Activated CD4-positive, CD25-positive, alpha-beta regulatory T cell treated with anti-CD3 and anti-CD28 coated beads, Interleukin-2, amount 50 U/mL, for 72 hours (primary cell): ENCODE measurements at regions not wholly inside any gene's neighbourhood (a gene's known extent, or its start where the extent isn't known, plus 50 kb on each side); places are given as distances from the start of the nearest gene placed in this dataset.
"Not testable (repeated sequence)": the region's sequence is repeated elsewhere in the genome, so short reads cannot be mapped to it uniquely, and the experiment has no call there.

ENCODE experiments used
- DNase-seq: peaks from one replicate; pipeline ENCODE4 v3.0.0; 2021

DNA sequence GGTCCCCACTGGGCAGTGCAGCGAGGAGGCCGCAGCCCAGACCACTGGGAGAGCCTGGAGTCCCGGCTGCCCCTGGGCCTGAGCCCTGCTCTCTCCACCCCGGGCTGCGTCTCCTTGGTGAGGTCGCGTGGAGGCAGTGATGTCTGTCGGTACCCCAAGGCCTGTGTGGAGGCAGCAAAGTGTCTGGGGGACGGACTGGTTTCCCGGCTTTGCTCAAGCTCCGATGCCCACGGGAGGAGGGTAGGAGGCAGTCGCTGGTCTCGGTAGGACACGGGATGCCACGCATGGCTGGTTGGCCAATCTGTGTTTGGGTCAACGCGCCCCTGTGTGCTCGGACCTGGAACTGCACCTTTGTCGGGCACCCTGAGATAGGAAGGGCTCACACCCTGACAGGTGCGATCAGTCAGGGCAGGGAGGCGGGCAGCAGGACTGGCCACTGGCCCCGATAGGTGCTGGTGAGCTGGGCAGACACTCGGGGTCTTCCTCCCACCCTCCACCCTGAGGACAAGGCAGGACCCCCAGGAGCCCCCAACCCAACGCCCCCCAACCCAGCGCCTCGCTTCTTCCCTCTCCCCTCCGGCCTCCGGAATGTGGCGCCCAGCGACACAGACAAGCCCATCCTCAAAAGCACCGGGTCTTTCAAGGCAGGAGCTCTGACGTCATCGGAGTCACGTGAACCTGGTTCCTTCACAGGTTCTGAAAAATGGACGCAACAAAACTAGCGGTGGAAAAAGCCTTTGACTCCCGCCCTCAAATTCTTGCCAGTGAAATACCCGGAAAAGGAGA is 288.6 kb downstream of the NDUFA10 start:
- DNase-seq: no peak

GRCh38 chr2:239735829-239736357 is 289.2 kb downstream of the NDUFA10 start:
- DNase-seq: no peak

GRCh38 chr2:239735131-239735828 is 289.9 kb downstream of the NDUFA10 start:
- no peak for DNase-seq

GRCh38 chr2:239734436-239735005 is 290.6 kb downstream of the NDUFA10 start:
- no peak for DNase-seq

GRCh38 chr2:239732666-239733010 is 292.5 kb downstream of the NDUFA10 start:
- no peak for DNase-seq

GRCh38 chr2:239731998-239732665 is 293.0 kb downstream of the NDUFA10 start:
- no peak for DNase-seq

DNA sequence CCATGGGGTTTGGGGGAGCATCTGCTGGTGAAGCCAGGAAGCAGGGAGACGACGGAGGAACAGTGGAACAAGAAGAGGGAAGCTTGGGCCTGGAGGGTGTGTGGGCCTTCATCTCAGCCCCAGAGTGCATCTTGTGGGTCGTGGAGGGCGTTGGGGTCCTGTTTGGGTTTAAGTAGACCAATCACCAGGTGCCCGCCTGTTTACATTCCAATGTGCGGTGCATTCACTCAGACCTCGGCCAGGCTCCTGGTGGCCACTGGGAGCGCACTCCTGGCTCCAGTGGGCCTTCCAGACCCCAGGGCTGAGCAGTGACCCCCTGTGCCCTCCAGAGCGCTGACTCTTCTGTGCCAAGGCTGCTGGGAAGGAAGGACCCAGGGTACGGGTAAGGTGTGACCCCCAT is 293.7 kb downstream of the NDUFA10 start:
- DNase-seq: no peak

DNA sequence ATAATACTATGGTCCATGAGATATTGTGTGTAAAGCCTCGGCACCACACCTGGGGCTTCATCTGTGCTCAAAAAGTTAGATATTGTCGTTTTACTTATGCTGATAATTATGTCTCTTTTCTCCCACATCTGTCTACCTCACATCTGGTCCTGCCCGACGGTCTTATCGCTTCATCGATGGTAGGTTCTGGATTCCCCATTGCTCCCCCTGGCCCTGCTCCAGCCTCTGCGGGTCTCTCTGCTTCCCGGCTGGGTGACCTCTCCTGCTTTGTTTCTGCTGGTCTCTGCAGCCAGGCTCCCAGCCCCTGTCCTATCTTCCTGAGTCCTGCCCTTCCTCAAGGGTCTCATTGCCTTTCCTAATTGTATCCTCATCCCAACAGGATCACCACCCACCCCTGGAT is 294.2 kb downstream of the NDUFA10 start:
- DNase-seq: no peak

GRCh38 chr2:239730567-239730882 is 294.6 kb downstream of the NDUFA10 start:
- not testable (repeated sequence) for DNase-seq

GRCh38 chr2:239729681-239730566 is 295.2 kb downstream of the NDUFA10 start:
- DNase-seq: no peak

GRCh38 chr2:239729151-239729550 is 296.0 kb downstream of the NDUFA10 start:
- DNase-seq: no peak

DNA sequence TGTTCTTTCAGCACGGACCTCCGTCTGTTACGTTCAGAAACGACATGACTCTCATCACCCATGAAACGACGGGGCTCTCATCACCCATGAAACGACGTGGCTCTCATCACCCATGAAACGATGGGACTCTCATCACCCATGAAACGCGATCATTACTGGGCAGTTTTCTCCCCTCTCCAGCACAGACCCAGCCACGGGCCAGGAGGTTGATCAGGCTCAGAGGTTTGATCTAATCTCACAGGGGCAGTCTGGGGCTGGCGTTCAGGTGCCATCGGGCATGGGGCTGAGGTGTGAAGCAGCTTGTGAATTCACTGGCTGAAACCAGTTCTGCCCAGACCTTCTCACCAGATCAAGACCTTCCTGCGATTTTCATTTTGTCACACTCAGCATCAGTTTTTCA is 296.4 kb downstream of the NDUFA10 start:
- no peak for DNase-seq

DNA sequence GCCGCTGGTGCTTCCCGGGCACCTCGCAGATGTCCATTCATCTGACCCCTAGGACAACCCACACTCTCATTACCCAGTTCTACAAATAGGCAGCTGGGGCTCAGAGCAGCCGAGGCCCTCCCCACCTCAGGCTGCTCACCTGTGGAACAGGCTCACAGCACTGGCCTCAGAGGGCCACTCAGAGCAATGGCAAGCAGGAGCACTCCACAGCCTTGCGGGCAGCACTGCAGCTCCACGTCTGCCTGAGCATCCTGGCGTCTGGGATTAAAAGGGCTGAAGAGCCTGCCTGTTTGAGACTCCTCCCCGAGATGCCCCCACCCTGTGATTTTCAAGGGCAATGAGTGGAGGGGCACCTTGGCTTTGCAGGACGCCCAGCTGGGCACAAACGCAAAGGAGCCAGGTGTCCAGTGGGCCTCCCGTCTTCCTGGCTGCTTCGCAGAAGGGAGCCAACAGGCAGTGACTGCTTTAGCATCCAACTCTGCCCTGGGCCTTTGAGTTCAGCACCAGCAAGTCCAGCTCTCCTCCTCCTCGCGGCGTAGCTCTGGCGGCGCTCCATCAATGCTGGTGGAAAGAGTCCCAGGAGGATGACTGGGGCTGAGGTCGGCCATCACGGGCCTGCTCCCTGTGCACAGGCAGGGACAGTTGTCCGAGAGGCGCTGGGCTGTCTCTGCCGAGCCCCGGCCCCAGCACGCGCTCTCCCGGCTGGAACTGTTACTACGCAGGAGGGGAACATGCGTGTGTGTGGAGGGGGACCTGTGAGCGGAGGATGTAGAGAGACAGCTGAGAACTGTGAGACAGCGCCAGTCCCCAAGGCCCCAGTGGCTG is 297.2 kb downstream of the NDUFA10 start:
- DNase-seq: no peak

- peak; percentile 19 for DNase-seq
These were observed 297.9 kb downstream of the NDUFA10 start for GRCh38 chr2:239727182-239727775.

GRCh38 chr2:239726631-239727181 is 298.4 kb downstream of the NDUFA10 start:
- peak; percentile 22 for DNase-seq

- peak; percentile 12 for DNase-seq
These were observed 299.0 kb downstream of the NDUFA10 start for GRCh38 chr2:239726091-239726591.

DNA sequence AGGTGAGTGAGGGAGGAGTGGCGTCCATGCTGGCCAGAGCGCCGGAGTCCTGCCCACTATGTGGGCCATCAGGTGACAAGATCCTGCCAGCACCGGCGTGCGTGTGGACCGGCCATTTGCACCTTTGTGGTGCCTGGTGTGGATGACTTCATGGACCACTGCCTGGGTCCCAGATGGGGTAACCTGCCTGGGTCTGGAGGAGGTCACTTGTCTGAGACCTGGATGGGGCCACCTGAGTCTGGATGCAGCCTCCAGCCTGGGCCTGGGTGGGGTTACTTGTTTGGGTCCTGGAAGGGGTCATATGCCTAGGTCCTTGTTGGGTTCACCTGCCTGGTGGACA is 299.6 kb downstream of the NDUFA10 start:
- DNase-seq: no peak

- peak; percentile 26 for DNase-seq
These were observed 300.1 kb downstream of the NDUFA10 start for GRCh38 chr2:239724851-239725550.

DNA sequence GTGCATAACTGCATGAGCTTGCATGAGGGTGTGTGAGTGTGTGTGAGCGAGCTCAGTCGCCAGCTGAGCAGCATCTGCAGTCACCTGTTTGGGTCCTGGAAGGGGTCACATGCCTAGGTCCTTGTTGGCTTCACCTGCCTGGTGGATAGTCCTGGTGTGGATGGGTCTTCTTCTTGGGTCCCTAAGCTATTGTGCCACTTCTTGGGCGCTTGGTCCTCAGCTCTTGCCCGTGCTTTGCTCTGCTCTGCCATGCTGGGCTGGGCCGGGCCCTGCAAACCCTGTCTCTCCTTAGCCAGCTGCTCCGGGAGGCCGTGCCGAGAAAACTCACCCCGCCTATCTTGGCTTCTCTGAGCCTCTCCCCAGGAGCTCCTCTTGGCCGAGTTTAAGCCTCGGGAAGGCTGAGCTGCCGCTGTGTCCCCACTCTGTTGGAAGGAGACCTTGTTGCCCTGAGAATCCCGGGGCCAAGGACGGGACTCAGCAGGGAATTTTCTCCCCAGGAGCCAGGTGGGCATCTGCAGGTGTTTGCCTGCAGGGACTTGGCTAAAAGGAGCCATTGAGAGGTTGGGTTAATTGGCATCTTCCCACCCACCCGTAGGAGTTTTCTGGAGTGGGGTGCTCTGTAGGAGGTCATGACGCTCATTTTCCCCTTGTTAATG is 300.8 kb downstream of the NDUFA10 start:
- peak; percentile 21 for DNase-seq
